ENCODE measurements at regions not wholly inside any gene's neighbourhood (a gene's known extent, or its start where the extent isn't known, plus 50 kb on each side); places are given as distances from the start of the nearest gene placed in this dataset.

DNA sequence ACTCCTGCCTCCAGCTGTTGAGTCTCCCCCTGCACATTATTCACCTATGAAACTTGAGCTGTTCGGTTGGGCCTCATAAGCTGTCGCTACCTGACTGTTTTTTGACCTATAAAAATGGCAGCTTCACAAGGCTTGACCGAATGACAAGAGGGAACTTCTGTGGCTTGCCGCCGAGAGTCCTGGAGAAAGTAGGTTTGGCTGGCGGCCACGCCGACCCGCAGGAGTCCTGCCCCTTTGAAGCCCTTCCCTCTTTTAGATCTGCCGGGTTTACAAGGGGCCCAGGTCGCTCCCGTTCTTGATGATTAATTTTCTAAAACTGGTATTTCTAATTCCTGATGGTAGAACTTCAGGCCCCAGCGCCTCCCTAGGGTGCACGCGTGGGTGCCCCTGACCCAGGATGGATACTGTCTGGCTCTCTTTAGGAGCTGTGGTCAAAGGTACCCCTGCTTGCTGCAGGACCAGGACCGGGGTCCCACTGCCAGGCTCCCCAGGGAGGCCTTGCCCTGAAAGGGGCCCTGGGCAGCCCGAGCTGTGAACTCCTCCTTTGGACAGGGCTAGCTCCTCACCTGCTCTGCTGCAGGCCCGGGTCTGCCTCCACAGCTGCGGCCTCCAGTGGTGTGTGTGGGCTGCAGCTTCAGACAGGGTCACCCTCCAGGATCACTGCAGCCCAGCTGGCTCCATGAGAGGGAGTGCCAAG is 171.8 kb downstream of the CTTN start:
- TF ChIP-seq TEAD4 (IDR thresholded peaks at IDR 0.05; ENCODE audit: borderline replicate concordance, insufficient read depth): no peak
- no peak for TF ChIP-seq SMC3 (IDR thresholded peaks at IDR 0.05; ENCODE audit: low read depth, low read length)
- TF ChIP-seq NFIC (IDR thresholded peaks at IDR 0.05; ENCODE audit: borderline replicate concordance): no peak
- TF ChIP-seq, protein P1, sequence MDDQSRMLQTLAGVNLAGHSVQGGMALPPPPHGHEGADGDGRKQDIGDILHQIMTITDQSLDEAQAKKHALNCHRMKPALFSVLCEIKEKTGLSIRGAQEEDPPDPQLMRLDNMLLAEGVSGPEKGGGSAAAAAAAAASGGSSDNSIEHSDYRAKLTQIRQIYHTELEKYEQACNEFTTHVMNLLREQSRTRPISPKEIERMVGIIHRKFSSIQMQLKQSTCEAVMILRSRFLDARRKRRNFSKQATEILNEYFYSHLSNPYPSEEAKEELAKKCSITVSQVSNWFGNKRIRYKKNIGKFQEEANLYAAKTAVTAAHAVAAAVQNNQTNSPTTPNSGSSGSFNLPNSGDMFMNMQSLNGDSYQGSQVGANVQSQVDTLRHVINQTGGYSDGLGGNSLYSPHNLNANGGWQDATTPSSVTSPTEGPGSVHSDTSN (IDR thresholded peaks at IDR 0.05): no peak
- TF ChIP-seq FOSL2 (IDR thresholded peaks at IDR 0.05; ENCODE audit: borderline replicate concordance, low read depth): no peak
- no peak for TF ChIP-seq FOXM1 (IDR thresholded peaks at IDR 0.05; ENCODE audit: low read depth)
- TF ChIP-seq, protein P2, sequence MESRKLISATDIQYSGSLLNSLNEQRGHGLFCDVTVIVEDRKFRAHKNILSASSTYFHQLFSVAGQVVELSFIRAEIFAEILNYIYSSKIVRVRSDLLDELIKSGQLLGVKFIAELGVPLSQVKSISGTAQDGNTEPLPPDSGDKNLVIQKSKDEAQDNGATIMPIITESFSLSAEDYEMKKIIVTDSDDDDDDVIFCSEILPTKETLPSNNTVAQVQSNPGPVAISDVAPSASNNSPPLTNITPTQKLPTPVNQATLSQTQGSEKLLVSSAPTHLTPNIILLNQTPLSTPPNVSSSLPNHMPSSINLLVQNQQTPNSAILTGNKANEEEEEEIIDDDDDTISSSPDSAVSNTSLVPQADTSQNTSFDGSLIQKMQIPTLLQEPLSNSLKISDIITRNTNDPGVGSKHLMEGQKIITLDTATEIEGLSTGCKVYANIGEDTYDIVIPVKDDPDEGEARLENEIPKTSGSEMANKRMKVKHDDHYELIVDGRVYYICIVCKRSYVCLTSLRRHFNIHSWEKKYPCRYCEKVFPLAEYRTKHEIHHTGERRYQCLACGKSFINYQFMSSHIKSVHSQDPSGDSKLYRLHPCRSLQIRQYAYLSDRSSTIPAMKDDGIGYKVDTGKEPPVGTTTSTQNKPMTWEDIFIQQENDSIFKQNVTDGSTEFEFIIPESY (IDR thresholded peaks at IDR 0.05; ENCODE audit: borderline replicate concordance, low read depth): no peak
- TF ChIP-seq, protein P3, sequence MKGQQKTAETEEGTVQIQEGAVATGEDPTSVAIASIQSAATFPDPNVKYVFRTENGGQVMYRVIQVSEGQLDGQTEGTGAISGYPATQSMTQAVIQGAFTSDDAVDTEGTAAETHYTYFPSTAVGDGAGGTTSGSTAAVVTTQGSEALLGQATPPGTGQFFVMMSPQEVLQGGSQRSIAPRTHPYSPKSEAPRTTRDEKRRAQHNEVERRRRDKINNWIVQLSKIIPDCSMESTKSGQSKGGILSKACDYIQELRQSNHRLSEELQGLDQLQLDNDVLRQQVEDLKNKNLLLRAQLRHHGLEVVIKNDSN (IDR thresholded peaks at IDR 0.05; ENCODE audit: borderline replicate concordance, low read depth): no peak
- TF ChIP-seq TCF12 (IDR thresholded peaks at IDR 0.05): no peak
- TF ChIP-seq RFX5 (IDR thresholded peaks at IDR 0.05; ENCODE audit: low read length): no peak
- TF ChIP-seq YY1 (IDR thresholded peaks at IDR 0.05; ENCODE audit: low read depth): no peak
- no peak for TF ChIP-seq RAD21 (IDR thresholded peaks at IDR 0.05; ENCODE audit: low read length)
- no peak for TF ChIP-seq NRF1 (IDR thresholded peaks at IDR 0.05; ENCODE audit: low read depth, low read length)
- TF ChIP-seq MXI1 (IDR thresholded peaks at IDR 0.05; ENCODE audit: low read depth, low read length): no peak
- TF ChIP-seq GABPA (IDR thresholded peaks at IDR 0.05; ENCODE audit: low read depth): no peak
- no peak for TF ChIP-seq EP300 (IDR thresholded peaks at IDR 0.05; ENCODE audit: borderline replicate concordance in 1 of 2, low read depth in 1 of 2, low read length in 1 of 2)
- TF ChIP-seq, protein P4, sequence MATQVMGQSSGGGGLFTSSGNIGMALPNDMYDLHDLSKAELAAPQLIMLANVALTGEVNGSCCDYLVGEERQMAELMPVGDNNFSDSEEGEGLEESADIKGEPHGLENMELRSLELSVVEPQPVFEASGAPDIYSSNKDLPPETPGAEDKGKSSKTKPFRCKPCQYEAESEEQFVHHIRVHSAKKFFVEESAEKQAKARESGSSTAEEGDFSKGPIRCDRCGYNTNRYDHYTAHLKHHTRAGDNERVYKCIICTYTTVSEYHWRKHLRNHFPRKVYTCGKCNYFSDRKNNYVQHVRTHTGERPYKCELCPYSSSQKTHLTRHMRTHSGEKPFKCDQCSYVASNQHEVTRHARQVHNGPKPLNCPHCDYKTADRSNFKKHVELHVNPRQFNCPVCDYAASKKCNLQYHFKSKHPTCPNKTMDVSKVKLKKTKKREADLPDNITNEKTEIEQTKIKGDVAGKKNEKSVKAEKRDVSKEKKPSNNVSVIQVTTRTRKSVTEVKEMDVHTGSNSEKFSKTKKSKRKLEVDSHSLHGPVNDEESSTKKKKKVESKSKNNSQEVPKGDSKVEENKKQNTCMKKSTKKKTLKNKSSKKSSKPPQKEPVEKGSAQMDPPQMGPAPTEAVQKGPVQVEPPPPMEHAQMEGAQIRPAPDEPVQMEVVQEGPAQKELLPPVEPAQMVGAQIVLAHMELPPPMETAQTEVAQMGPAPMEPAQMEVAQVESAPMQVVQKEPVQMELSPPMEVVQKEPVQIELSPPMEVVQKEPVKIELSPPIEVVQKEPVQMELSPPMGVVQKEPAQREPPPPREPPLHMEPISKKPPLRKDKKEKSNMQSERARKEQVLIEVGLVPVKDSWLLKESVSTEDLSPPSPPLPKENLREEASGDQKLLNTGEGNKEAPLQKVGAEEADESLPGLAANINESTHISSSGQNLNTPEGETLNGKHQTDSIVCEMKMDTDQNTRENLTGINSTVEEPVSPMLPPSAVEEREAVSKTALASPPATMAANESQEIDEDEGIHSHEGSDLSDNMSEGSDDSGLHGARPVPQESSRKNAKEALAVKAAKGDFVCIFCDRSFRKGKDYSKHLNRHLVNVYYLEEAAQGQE (IDR thresholded peaks at IDR 0.05; ENCODE audit: low read depth, low read length): no peak
- Histone ChIP-seq H3K27ac (ENCODE audit: low read depth in 2 of 2, low read length in 1 of 2) (no peak overlapping the region), H3K9me2 (no peaks in the 10 kb centered on the region), H3F3A (replicated peaks; ENCODE audit: insufficient read depth) (no peaks in the 10 kb centered on the region), H3K4me2 (no peak overlapping the region), H3K9me3 (no peaks in the 10 kb centered on the region), H2AFZ (ENCODE audit: low read depth) (no peak overlapping the region), H3K4me3 (ENCODE audit: low read depth in 2 of 2, low read length in 1 of 2) (no peak overlapping the region), H4K20me1 (ENCODE audit: insufficient read depth) (no peaks in the 10 kb centered on the region), H3K79me2 (ENCODE audit: insufficient read depth) (no peaks in the 10 kb centered on the region), H3K9ac (no peak overlapping the region), H3K4me1 (ENCODE audit: control insufficient read depth in 1 of 2, insufficient read depth in 2 of 2, low read depth in 1 of 2, low read length in 1 of 2) (peaks cover 0 to 17% of the 10 kb centered on the region in 2 experiments; a peak in 1 of 4 replicates), H3K27me3 (ENCODE audit: insufficient read depth) (no peaks in the 10 kb centered on the region), H3K36me3 (replicated peaks in 1 of 2; ENCODE audit: control insufficient read depth in 1 of 2, insufficient read depth in 2 of 2, low read length in 1 of 2) (no peaks in the 10 kb centered on the region)
- CTCF ChIA-PET: interaction anchor here (0.8 kb wide), 1 partner anchor 103 kb away, joined by 3 read pairs; no protein-coding TSS in a partner anchor
- no peak for DNase-seq
- WGBS (ENCODE audit: low lambda C conversion rate): 73% methylated on average over 15 of the region's 19 CpGs
- POLR2A ChIA-PET: no interaction called here

All from SK-N-SH (cell line).